ENCODE measurements at regions not wholly inside any gene's neighbourhood (a gene's known extent, or its start where the extent isn't known, plus 50 kb on each side); places are given as distances from the start of the nearest gene placed in this dataset.
"Not testable (repeated sequence)": the region's sequence is repeated elsewhere in the genome, so short reads cannot be mapped to it uniquely, and the experiment has no call there.

DNA sequence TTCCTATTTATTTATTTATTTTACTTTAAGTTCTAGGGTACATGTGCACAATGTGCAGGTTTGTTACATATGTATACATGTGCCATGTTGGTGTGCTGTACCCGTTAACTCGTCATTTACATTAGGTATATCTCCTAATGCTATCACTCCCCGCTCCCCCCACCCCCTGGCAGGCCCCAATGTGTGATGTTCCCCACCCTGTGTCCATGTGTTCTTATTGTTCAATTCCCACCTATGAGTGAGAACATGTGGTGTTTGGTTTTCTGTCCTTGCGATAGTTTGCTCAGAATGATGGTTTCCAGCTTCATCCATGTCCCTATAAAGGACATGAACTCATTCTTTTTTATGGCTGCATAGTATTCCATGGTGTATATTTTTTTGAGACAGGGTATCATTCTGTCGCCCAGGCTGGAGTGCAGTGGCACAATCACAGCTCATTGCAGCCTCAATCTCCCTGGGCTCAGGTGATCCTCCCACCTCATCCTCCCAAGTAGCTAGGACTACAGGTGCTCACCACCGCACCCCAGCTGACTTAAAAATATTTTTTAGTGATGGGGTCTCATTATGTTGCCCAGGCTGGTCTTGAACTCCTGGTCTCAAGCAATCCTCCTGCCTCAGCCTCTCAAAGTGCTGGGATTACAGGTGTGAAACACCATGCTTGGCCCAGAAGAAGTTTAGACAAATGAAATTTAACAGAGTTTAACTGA, 140.6 kb downstream of the NPIPB5 start:
- TF ChIP-seq, protein P1, sequence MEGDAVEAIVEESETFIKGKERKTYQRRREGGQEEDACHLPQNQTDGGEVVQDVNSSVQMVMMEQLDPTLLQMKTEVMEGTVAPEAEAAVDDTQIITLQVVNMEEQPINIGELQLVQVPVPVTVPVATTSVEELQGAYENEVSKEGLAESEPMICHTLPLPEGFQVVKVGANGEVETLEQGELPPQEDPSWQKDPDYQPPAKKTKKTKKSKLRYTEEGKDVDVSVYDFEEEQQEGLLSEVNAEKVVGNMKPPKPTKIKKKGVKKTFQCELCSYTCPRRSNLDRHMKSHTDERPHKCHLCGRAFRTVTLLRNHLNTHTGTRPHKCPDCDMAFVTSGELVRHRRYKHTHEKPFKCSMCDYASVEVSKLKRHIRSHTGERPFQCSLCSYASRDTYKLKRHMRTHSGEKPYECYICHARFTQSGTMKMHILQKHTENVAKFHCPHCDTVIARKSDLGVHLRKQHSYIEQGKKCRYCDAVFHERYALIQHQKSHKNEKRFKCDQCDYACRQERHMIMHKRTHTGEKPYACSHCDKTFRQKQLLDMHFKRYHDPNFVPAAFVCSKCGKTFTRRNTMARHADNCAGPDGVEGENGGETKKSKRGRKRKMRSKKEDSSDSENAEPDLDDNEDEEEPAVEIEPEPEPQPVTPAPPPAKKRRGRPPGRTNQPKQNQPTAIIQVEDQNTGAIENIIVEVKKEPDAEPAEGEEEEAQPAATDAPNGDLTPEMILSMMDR (IDR thresholded peaks at IDR 0.05), result not testable (repeated sequence)
- TF ChIP-seq POLR2A (IDR thresholded peaks at IDR 0.05), result not testable (repeated sequence)
